Heart left ventricle (tissue), 13 donors: ENCODE measurements at regions not wholly inside any gene's neighbourhood (a gene's known extent, or its start where the extent isn't known, plus 50 kb on each side); places are given as distances from the start of the nearest gene placed in this dataset.

Experiments
- CTCF ChIP-seq, 12 donors: fragments of 200-600 bp; sonication (generic) in 4 of 12; IDR thresholded peaks; one replicate each; pipeline versions ENCODE4 v1.5.0 to v1.8.0; 2018 to 2022; ENCODE audit warnings: antibody characterized with exemption in 12 of 12, mild to moderate bottlenecking in 5 of 12
- POLR2A ChIP-seq, 2 donors: fragments of 450-650 bp; IDR thresholded peaks; one replicate each; pipeline ENCODE4 v1.6.1; 2017; ENCODE audit warnings: antibody characterized with exemption in 2 of 2, mild to moderate bottlenecking in 2 of 2, moderate library complexity in 2 of 2
- donor health status: ischemic (EF 13 %, LVEDD 7.1; RV severe dilation, severe dysfunction).
- donor health status: DM: no; HTN: yes; CAD: no.
- donor health status: DM: no; HTN: no; CAD: no.
- donor health status: ischemic (EF 25% LVEDD 6.9; RV normal size, moderate dysfunction).
- donor health status: ischemic (EF 25% LVEDD 5.7; RV mildly dilated, moderate dysfunction).
- donor health status: ischemic (EF 35%, LVEDD 5.7; RV mildly dilated, moderate dysfunction).
- donor health status: nonischemic (EF 11% LVEDD 7.7; RV severe dilation, severe dysfunction).
- donor health status: DM: yes; HTN: yes; CAD: no.
- donor health status: PGD.
- donor health status: ischemic (EF 29% LVEDD 5.4; RV normal size, mild dysfunction).
- donor health status: nonischemic (EF 23%, LVEDD 6.1; RV moderate dilation, normal function).

DNA sequence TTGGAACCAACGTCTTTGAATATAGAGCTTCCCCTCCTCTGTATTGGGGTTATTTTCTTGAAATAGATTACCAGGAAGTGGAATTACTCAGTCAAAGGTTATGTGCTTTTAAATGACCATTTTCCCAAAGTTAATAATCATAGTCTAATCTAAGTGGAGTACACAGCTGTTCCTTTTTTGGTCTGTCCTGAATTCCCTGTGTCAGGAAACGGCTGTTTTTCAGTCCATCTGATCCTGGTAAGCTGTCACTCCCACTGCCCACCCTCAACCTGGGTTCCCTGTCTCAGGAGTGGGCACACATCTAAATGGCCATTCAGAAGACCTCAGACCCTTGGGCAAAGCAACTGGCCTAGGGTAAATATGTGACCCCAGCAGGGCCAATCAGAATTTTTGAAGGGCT is 57.6 kb upstream of the KSR1 start:
- TF ChIP-seq POLR2A (IDR thresholded peaks at IDR 0.05) (no peak), CTCF (IDR thresholded peaks at IDR 0.05) (no peak)
